ENCODE measurements at regions not wholly inside any gene's neighbourhood (a gene's known extent, or its start where the extent isn't known, plus 50 kb on each side); places are given as distances from the start of the nearest gene placed in this dataset.

- no peak overlapping the region for H3K27ac ChIP-seq
- intact Hi-C loops (cut with DNase I; ENCODE audit: low total_unique reads), result no loop called here
- no peaks in the 10 kb centered on the region for H3K36me3 ChIP-seq
- H3K4me1 ChIP-seq, result no peaks in the 10 kb centered on the region
- no peak for DNase-seq (ENCODE audit: low spot score in 2 of 2)
- H3K27me3 ChIP-seq, result no peaks in the 10 kb centered on the region
- H3K4me3 ChIP-seq, result no peak overlapping the region
- TF ChIP-seq POLR2A (IDR thresholded peaks at IDR 0.05) (no peak), CTCF (IDR thresholded peaks at IDR 0.05) (no peak), POLR2AphosphoS5 (IDR thresholded peaks at IDR 0.05) (no peak)
- no peaks in the 10 kb centered on the region for H3K9me3 ChIP-seq
Measured at GRCh38 chr10:36630267-36630666, 495.1 kb upstream of the ANKRD30A start.

GRCh38 chr10:36629476-36629875 lies 495.9 kb upstream of the ANKRD30A start:
- DNase-seq (ENCODE audit: low spot score in 2 of 2), result no peak
- TF ChIP-seq CTCF (IDR thresholded peaks at IDR 0.05) (no peak), POLR2AphosphoS5 (IDR thresholded peaks at IDR 0.05) (no peak), POLR2A (IDR thresholded peaks at IDR 0.05) (no peak)
- no peak overlapping the region for H3K27ac ChIP-seq
- H3K4me1 ChIP-seq, result no peaks in the 10 kb centered on the region
- intact Hi-C loops (cut with DNase I; ENCODE audit: low total_unique reads), result no loop called here
- no peaks in the 10 kb centered on the region for H3K36me3 ChIP-seq
- H3K4me3 ChIP-seq, result no peak overlapping the region
- H3K27me3 ChIP-seq, result no peaks in the 10 kb centered on the region
- no peaks in the 10 kb centered on the region for H3K9me3 ChIP-seq

GRCh38 chr10:36624551-36625100 lies 500.8 kb upstream of the ANKRD30A start:
- Histone ChIP-seq H3K9me3 (peaks cover 0 to 5% of the 10 kb centered on the region in 2 donors), H3K36me3 (no peaks in the 10 kb centered on the region), H3K4me3 (no peak overlapping the region), H3K4me1 (no peaks in the 10 kb centered on the region), H3K27ac (no peak overlapping the region), H3K27me3 (no peaks in the 10 kb centered on the region)
- TF ChIP-seq POLR2AphosphoS5 (IDR thresholded peaks at IDR 0.05), result no peak
- TF ChIP-seq CTCF (IDR thresholded peaks at IDR 0.05), result no peak
- TF ChIP-seq POLR2A (IDR thresholded peaks at IDR 0.05), result no peak
- DNase-seq (ENCODE audit: low spot score in 2 of 2), result no peak
- intact Hi-C loops (cut with DNase I; ENCODE audit: low total_unique reads), result no loop called here

GRCh38 chr10:36621346-36621745 lies 504.1 kb upstream of the ANKRD30A start:
- no peak for DNase-seq (ENCODE audit: low spot score in 2 of 2)
- TF ChIP-seq POLR2AphosphoS5 (IDR thresholded peaks at IDR 0.05) (no peak), POLR2A (IDR thresholded peaks at IDR 0.05) (no peak), CTCF (IDR thresholded peaks at IDR 0.05) (no peak)
- intact Hi-C loops (cut with DNase I; ENCODE audit: low total_unique reads), result no loop called here
- Histone ChIP-seq H3K9me3 (peaks cover 0 to 5% of the 10 kb centered on the region in 2 donors), H3K4me3 (no peak overlapping the region), H3K27me3 (no peaks in the 10 kb centered on the region), H3K36me3 (no peaks in the 10 kb centered on the region), H3K4me1 (no peaks in the 10 kb centered on the region), H3K27ac (no peak overlapping the region)

GRCh38 chr10:36612436-36612835 lies 513.0 kb upstream of the ANKRD30A start:
- no peaks in the 10 kb centered on the region for H3K36me3 ChIP-seq
- TF ChIP-seq POLR2AphosphoS5 (IDR thresholded peaks at IDR 0.05) (no peak), CTCF (IDR thresholded peaks at IDR 0.05) (no peak), POLR2A (IDR thresholded peaks at IDR 0.05) (no peak)
- no peak for DNase-seq (ENCODE audit: low spot score in 2 of 2)
- H3K4me1 ChIP-seq, result no peaks in the 10 kb centered on the region
- no peaks in the 10 kb centered on the region for H3K9me3 ChIP-seq
- no peak overlapping the region for H3K27ac ChIP-seq
- H3K4me3 ChIP-seq, result no peak overlapping the region
- intact Hi-C loops (cut with DNase I; ENCODE audit: low total_unique reads), result no loop called here
- H3K27me3 ChIP-seq, result no peaks in the 10 kb centered on the region
